ENCODE measurements at regions not wholly inside any gene's neighbourhood (a gene's known extent, or its start where the extent isn't known, plus 50 kb on each side); places are given as distances from the start of the nearest gene placed in this dataset.

DNA sequence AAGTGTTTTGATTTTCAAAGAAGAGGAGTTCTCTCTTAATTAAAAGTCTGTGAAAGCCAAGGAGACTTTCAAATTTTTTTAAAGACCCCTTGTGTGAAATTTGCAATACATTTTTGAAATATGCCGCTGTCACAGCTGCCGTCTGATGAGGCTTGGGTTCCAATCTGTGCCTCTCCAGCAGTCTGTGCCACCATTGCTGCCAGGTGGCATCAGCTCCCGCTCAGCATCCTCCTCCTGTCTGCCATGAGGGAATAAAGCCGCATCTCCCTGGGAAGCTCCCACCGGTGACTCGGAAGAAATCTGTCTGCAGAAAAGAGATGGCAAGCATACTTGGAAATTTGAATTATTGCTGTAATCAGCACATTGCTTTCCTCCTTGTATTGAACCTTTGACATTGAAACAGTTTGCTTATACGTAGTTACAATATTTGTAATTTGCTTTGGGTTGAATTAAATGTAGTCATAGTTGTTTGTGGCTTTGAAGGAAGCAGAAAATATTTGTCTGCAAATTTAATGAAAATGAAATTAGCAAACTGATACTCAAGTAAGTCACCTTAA lies 145.7 kb upstream of the SNX2 start:
- TF ChIP-seq, protein P1, sequence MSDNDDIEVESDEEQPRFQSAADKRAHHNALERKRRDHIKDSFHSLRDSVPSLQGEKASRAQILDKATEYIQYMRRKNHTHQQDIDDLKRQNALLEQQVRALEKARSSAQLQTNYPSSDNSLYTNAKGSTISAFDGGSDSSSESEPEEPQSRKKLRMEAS (IDR thresholded peaks at IDR 0.05; ENCODE audit: low read depth) = no peak
- TF ChIP-seq RAD21 (IDR thresholded peaks at IDR 0.05; ENCODE audit: low read length) (no peak), POLR2AphosphoS5 (IDR thresholded peaks at IDR 0.05; ENCODE audit: low read depth, low read length) (no peak), SIN3A (IDR thresholded peaks at IDR 0.05; ENCODE audit: borderline replicate concordance, low read depth, low read length) (no peak), CHD2 (IDR thresholded peaks at IDR 0.05; ENCODE audit: low read length, partially characterized antibody) (no peak), YY1 (IDR thresholded peaks at IDR 0.05; ENCODE audit: low read depth) (no peak), NRF1 (IDR thresholded peaks at IDR 0.05; ENCODE audit: low read depth, low read length) (no peak)
- TF ChIP-seq, protein P2, sequence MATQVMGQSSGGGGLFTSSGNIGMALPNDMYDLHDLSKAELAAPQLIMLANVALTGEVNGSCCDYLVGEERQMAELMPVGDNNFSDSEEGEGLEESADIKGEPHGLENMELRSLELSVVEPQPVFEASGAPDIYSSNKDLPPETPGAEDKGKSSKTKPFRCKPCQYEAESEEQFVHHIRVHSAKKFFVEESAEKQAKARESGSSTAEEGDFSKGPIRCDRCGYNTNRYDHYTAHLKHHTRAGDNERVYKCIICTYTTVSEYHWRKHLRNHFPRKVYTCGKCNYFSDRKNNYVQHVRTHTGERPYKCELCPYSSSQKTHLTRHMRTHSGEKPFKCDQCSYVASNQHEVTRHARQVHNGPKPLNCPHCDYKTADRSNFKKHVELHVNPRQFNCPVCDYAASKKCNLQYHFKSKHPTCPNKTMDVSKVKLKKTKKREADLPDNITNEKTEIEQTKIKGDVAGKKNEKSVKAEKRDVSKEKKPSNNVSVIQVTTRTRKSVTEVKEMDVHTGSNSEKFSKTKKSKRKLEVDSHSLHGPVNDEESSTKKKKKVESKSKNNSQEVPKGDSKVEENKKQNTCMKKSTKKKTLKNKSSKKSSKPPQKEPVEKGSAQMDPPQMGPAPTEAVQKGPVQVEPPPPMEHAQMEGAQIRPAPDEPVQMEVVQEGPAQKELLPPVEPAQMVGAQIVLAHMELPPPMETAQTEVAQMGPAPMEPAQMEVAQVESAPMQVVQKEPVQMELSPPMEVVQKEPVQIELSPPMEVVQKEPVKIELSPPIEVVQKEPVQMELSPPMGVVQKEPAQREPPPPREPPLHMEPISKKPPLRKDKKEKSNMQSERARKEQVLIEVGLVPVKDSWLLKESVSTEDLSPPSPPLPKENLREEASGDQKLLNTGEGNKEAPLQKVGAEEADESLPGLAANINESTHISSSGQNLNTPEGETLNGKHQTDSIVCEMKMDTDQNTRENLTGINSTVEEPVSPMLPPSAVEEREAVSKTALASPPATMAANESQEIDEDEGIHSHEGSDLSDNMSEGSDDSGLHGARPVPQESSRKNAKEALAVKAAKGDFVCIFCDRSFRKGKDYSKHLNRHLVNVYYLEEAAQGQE (IDR thresholded peaks at IDR 0.05; ENCODE audit: low read depth, low read length) = no peak
- TF ChIP-seq, protein P3, sequence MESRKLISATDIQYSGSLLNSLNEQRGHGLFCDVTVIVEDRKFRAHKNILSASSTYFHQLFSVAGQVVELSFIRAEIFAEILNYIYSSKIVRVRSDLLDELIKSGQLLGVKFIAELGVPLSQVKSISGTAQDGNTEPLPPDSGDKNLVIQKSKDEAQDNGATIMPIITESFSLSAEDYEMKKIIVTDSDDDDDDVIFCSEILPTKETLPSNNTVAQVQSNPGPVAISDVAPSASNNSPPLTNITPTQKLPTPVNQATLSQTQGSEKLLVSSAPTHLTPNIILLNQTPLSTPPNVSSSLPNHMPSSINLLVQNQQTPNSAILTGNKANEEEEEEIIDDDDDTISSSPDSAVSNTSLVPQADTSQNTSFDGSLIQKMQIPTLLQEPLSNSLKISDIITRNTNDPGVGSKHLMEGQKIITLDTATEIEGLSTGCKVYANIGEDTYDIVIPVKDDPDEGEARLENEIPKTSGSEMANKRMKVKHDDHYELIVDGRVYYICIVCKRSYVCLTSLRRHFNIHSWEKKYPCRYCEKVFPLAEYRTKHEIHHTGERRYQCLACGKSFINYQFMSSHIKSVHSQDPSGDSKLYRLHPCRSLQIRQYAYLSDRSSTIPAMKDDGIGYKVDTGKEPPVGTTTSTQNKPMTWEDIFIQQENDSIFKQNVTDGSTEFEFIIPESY (IDR thresholded peaks at IDR 0.05; ENCODE audit: borderline replicate concordance, low read depth) = no peak
